AG10803 (cell line): ENCODE measurements at regions not wholly inside any gene's neighbourhood (a gene's known extent, or its start where the extent isn't known, plus 50 kb on each side); places are given as distances from the start of the nearest gene placed in this dataset.

Experiments
- DNase-seq: peaks from one replicate; pipeline ENCODE4 v3.0.0; 2010; ENCODE audit warnings: low read depth
- H3K4me3 ChIP-seq: 2 replicates; pipeline ENCODE4 v1.5.1; 2011; ENCODE audit warnings: mild to moderate bottlenecking, low read length, control low read depth
- TF ChIP-seq, protein P1 (sequence below): conservative IDR thresholded peaks from 2 replicates; pipeline ENCODE4 v1.5.1; 2011; ENCODE audit warnings: mild to moderate bottlenecking, low read length, control low read depth, inconsistent platforms

DNA sequence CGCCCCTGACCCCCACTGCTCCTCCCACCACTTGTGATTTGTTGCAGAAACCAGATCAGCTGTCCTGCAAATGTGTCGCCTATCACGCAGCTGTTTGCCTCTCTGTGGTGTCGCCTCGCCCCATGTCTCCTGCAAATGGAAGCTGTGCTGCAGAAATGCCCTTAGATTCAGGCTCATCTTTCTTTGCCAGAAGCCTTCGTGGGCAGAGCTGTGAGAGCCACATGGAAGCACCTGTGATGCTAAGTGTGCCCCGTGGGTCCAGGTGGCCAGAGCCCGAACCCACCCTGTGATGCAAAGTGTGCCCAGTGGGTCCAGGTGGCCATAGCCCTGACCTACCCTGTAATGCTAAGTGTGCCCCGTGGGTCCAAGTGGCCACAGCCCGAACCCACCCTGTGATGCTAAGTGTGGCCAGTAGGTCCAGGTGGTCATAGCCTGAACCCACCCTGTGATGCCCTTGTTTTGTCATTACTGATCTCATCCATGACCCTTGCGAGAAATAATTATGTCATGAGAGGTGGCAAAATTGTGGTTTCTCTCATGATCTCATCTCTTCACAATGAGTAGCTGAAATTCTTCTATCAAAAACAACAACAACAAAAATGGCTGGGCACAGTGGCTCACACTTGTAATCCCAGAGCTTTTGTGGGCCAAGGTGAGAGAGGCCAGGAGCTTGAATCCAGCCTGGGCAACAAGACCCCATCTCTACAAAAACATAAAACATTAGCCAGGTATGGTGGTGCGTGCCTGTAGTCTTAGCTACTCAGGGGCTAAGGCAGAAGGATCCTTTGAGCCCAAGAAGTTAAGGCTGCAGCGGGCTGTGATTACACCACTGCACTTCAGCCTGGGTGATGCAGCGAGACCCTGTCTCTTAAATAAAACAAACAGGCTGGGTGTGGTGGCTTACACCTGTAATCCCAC is 187.4 kb downstream of the GOLGA6L6 start:
- TF ChIP-seq, protein P1, sequence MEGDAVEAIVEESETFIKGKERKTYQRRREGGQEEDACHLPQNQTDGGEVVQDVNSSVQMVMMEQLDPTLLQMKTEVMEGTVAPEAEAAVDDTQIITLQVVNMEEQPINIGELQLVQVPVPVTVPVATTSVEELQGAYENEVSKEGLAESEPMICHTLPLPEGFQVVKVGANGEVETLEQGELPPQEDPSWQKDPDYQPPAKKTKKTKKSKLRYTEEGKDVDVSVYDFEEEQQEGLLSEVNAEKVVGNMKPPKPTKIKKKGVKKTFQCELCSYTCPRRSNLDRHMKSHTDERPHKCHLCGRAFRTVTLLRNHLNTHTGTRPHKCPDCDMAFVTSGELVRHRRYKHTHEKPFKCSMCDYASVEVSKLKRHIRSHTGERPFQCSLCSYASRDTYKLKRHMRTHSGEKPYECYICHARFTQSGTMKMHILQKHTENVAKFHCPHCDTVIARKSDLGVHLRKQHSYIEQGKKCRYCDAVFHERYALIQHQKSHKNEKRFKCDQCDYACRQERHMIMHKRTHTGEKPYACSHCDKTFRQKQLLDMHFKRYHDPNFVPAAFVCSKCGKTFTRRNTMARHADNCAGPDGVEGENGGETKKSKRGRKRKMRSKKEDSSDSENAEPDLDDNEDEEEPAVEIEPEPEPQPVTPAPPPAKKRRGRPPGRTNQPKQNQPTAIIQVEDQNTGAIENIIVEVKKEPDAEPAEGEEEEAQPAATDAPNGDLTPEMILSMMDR = no peak
- no peak for DNase-seq
- no peak overlapping the region for H3K4me3 ChIP-seq

GRCh38 chr15:20352241-20353200 is 189.1 kb downstream of the GOLGA6L6 start:
- TF ChIP-seq, protein P1 = no peak
- DNase-seq = no peak
- no peak overlapping the region for H3K4me3 ChIP-seq

GRCh38 chr15:20351448-20351971 is 190.1 kb downstream of the GOLGA6L6 start:
- TF ChIP-seq, protein P1 = no peak
- no peak overlapping the region for H3K4me3 ChIP-seq
- no peak for DNase-seq

GRCh38 chr15:20349774-20350498 is 191.7 kb downstream of the GOLGA6L6 start:
- TF ChIP-seq, protein P1 = no peak
- no peak overlapping the region for H3K4me3 ChIP-seq
- no peak for DNase-seq

GRCh38 chr15:20348900-20349773 is 192.5 kb downstream of the GOLGA6L6 start:
- TF ChIP-seq, protein P1 = no peak
- DNase-seq = no peak
- H3K4me3 ChIP-seq = no peak overlapping the region

DNA sequence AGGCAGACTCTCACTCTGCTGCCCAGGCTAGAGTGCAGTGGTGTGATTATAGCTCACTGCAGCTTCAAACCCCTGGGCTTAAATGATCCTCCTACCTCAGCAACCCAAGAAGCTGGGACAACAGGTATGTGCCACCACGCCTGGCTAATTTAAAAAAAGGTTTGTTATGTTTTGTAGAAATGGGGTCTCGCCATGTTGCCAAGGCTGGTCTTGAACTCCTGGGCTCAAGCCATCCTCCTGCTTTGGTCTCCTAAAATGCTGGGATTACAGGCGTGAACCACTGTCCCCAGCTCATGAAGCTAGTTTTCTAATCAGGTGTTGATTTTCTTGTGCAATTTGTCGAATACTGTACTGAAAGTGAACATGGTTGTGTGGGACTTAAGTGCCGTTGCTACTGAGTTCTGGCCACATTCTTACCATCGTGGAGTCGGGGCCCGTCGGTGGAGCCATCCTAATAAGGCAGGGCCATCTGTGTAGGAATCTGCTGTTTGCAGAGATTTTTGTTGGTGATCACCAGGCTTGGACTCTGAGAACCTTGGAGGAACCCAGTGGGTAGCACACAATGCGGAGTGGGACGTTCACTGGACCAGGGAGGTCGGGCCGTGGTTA is 193.2 kb downstream of the GOLGA6L6 start:
- no peak for DNase-seq
- TF ChIP-seq, protein P1 = no peak
- H3K4me3 ChIP-seq = no peak overlapping the region
